ENCODE measurements at regions not wholly inside any gene's neighbourhood (a gene's known extent, or its start where the extent isn't known, plus 50 kb on each side); places are given as distances from the start of the nearest gene placed in this dataset.

- WGBS (ENCODE audit: extremely low coverage, insufficient coverage, low lambda C conversion rate): no CpG with 5 or more reads among the region's 19 CpGs
Measured at GRCh38 chr20:57013741-57014140, 252.7 kb downstream of the BMP7 start.

GRCh38 chr20:57020364-57020763 is 246.1 kb downstream of the BMP7 start:
- no peaks in the 10 kb centered on the region for H3K4me1 ChIP-seq (ENCODE audit: control insufficient read depth, low read depth, low read length)
- H3K4ac ChIP-seq (ENCODE audit: low read depth, low read length): no peak overlapping the region
- H2AK5ac ChIP-seq (ENCODE audit: low read length): no peak overlapping the region
- no peak overlapping the region for H3K18ac ChIP-seq (ENCODE audit: low read length)
- no peak overlapping the region for H3K9ac ChIP-seq (ENCODE audit: low read length)
- no peaks in the 10 kb centered on the region for H3K27me3 ChIP-seq (ENCODE audit: insufficient read depth, low read length, poor library complexity)
- H3K79me2 ChIP-seq (ENCODE audit: control insufficient read depth, insufficient read depth, low read length): no peaks in the 10 kb centered on the region
- H3K79me1 ChIP-seq (ENCODE audit: low read length): no peaks in the 10 kb centered on the region
- H3K27ac ChIP-seq (ENCODE audit: low read depth, low read length): no peak overlapping the region
- H2BK120ac ChIP-seq (ENCODE audit: low read depth, low read length): no peak overlapping the region
- WGBS (ENCODE audit: extremely low coverage, insufficient coverage, low lambda C conversion rate): no CpG with 5 or more reads among the region's 9 CpGs
- H3K4me2 ChIP-seq (ENCODE audit: low read length): no peak overlapping the region
- no peak overlapping the region for H2BK15ac ChIP-seq (replicated peaks; ENCODE audit: low read depth)
- H3K4me3 ChIP-seq (ENCODE audit: low read length): no peak overlapping the region
- H4K8ac ChIP-seq (ENCODE audit: low read depth, low read length): no peak overlapping the region
- H3K23ac ChIP-seq (ENCODE audit: low read length): no peak overlapping the region
- no peak overlapping the region for H2BK5ac ChIP-seq (ENCODE audit: low read length)
- no peak overlapping the region for H4K5ac ChIP-seq (ENCODE audit: low read length)
- no peak overlapping the region for H3K56ac ChIP-seq (ENCODE audit: low read length)
- no peaks in the 10 kb centered on the region for H3K36me3 ChIP-seq (ENCODE audit: control insufficient read depth, insufficient read depth, low read length)
- no peak for DNase-seq

More at GRCh38 chr20:57013741-57014140, 252.7 kb downstream of the BMP7 start:
- Histone ChIP-seq H3K4me2 (ENCODE audit: low read length) (peak overlapping the region; percentile 38), H3K79me1 (ENCODE audit: low read length) (no peaks in the 10 kb centered on the region), H3K23ac (ENCODE audit: low read length) (no peak overlapping the region), H2BK5ac (ENCODE audit: low read length) (no peak overlapping the region), H4K5ac (ENCODE audit: low read length) (no peak overlapping the region), H3K36me3 (ENCODE audit: control insufficient read depth, insufficient read depth, low read length) (no peaks in the 10 kb centered on the region), H2AK5ac (ENCODE audit: low read length) (no peak overlapping the region), H3K9ac (ENCODE audit: low read length) (no peak overlapping the region), H3K27me3 (ENCODE audit: insufficient read depth, low read length, poor library complexity) (no peaks in the 10 kb centered on the region), H4K8ac (ENCODE audit: low read depth, low read length) (no peak overlapping the region), H3K56ac (ENCODE audit: low read length) (peak overlapping the region; percentile 34), H3K4me1 (ENCODE audit: control insufficient read depth, low read depth, low read length) (no peaks in the 10 kb centered on the region), H3K18ac (ENCODE audit: low read length) (no peak overlapping the region), H3K4me3 (ENCODE audit: low read length) (no peak overlapping the region), H2BK120ac (ENCODE audit: low read depth, low read length) (no peak overlapping the region), H2BK15ac (replicated peaks; ENCODE audit: low read depth) (no peak overlapping the region), H3K4ac (ENCODE audit: low read depth, low read length) (no peak overlapping the region), H3K79me2 (ENCODE audit: control insufficient read depth, insufficient read depth, low read length) (no peaks in the 10 kb centered on the region), H3K27ac (ENCODE audit: low read depth, low read length) (no peak overlapping the region)
- DNase-seq: peak; percentile 71

- Histone ChIP-seq H3K27ac (ENCODE audit: low read depth, low read length) (no peak overlapping the region), H3K27me3 (ENCODE audit: insufficient read depth, low read length, poor library complexity) (no peaks in the 10 kb centered on the region), H2AK5ac (ENCODE audit: low read length) (no peak overlapping the region), H3K18ac (ENCODE audit: low read length) (no peak overlapping the region), H3K56ac (ENCODE audit: low read length) (no peak overlapping the region), H2BK15ac (replicated peaks; ENCODE audit: low read depth) (no peak overlapping the region), H3K4me1 (ENCODE audit: control insufficient read depth, low read depth, low read length) (no peaks in the 10 kb centered on the region), H3K9ac (ENCODE audit: low read length) (no peak overlapping the region), H3K4me3 (ENCODE audit: low read length) (no peak overlapping the region), H3K4ac (ENCODE audit: low read depth, low read length) (no peak overlapping the region), H3K36me3 (ENCODE audit: control insufficient read depth, insufficient read depth, low read length) (no peaks in the 10 kb centered on the region), H4K8ac (ENCODE audit: low read depth, low read length) (no peak overlapping the region), H3K79me1 (ENCODE audit: low read length) (no peaks in the 10 kb centered on the region), H3K4me2 (ENCODE audit: low read length) (no peak overlapping the region), H3K79me2 (ENCODE audit: control insufficient read depth, insufficient read depth, low read length) (no peaks in the 10 kb centered on the region), H2BK120ac (ENCODE audit: low read depth, low read length) (no peak overlapping the region), H2BK5ac (ENCODE audit: low read length) (no peak overlapping the region), H4K5ac (ENCODE audit: low read length) (no peak overlapping the region), H3K23ac (ENCODE audit: low read length) (no peak overlapping the region)
- peak; percentile 91 for DNase-seq
- no CpG with 5 or more reads among the region's 6 CpGs for WGBS (ENCODE audit: extremely low coverage, insufficient coverage, low lambda C conversion rate)
Measured at GRCh38 chr20:57022306-57022705, 244.1 kb downstream of the BMP7 start.

GRCh38 chr20:57023007-57023406 is 243.4 kb downstream of the BMP7 start:
- Histone ChIP-seq H3K9ac (ENCODE audit: low read length) (no peak overlapping the region), H3K23ac (ENCODE audit: low read length) (no peak overlapping the region), H2BK5ac (ENCODE audit: low read length) (no peak overlapping the region), H3K36me3 (ENCODE audit: control insufficient read depth, insufficient read depth, low read length) (no peaks in the 10 kb centered on the region), H3K79me2 (ENCODE audit: control insufficient read depth, insufficient read depth, low read length) (no peaks in the 10 kb centered on the region), H3K79me1 (ENCODE audit: low read length) (no peaks in the 10 kb centered on the region), H3K27me3 (ENCODE audit: insufficient read depth, low read length, poor library complexity) (no peaks in the 10 kb centered on the region), H3K4ac (ENCODE audit: low read depth, low read length) (no peak overlapping the region), H3K27ac (ENCODE audit: low read depth, low read length) (no peak overlapping the region), H3K56ac (ENCODE audit: low read length) (no peak overlapping the region), H3K4me3 (ENCODE audit: low read length) (no peak overlapping the region), H3K4me1 (ENCODE audit: control insufficient read depth, low read depth, low read length) (no peaks in the 10 kb centered on the region), H3K18ac (ENCODE audit: low read length) (no peak overlapping the region), H4K5ac (ENCODE audit: low read length) (no peak overlapping the region), H3K4me2 (ENCODE audit: low read length) (no peak overlapping the region), H2AK5ac (ENCODE audit: low read length) (no peak overlapping the region), H2BK120ac (ENCODE audit: low read depth, low read length) (no peak overlapping the region), H2BK15ac (replicated peaks; ENCODE audit: low read depth) (no peak overlapping the region), H4K8ac (ENCODE audit: low read depth, low read length) (no peak overlapping the region)
- DNase-seq: no peak
- WGBS (ENCODE audit: extremely low coverage, insufficient coverage, low lambda C conversion rate): no CpG with 5 or more reads among the region's 2 CpGs

- no peak overlapping the region for H4K8ac ChIP-seq (ENCODE audit: low read depth, low read length)
- H3K23ac ChIP-seq (ENCODE audit: low read length): no peak overlapping the region
- no CpG with 5 or more reads among the region's 9 CpGs for WGBS (ENCODE audit: extremely low coverage, insufficient coverage, low lambda C conversion rate)
- no peak for DNase-seq
- no peak overlapping the region for H3K56ac ChIP-seq (ENCODE audit: low read length)
- H2BK15ac ChIP-seq (replicated peaks; ENCODE audit: low read depth): no peak overlapping the region
- H3K27ac ChIP-seq (ENCODE audit: low read depth, low read length): no peak overlapping the region
- no peak overlapping the region for H4K5ac ChIP-seq (ENCODE audit: low read length)
- no peak overlapping the region for H2BK5ac ChIP-seq (ENCODE audit: low read length)
- no peak overlapping the region for H3K4ac ChIP-seq (ENCODE audit: low read depth, low read length)
- no peaks in the 10 kb centered on the region for H3K36me3 ChIP-seq (ENCODE audit: control insufficient read depth, insufficient read depth, low read length)
- H3K79me1 ChIP-seq (ENCODE audit: low read length): no peaks in the 10 kb centered on the region
- no peak overlapping the region for H3K18ac ChIP-seq (ENCODE audit: low read length)
- no peaks in the 10 kb centered on the region for H3K4me1 ChIP-seq (ENCODE audit: control insufficient read depth, low read depth, low read length)
- no peaks in the 10 kb centered on the region for H3K79me2 ChIP-seq (ENCODE audit: control insufficient read depth, insufficient read depth, low read length)
- H3K4me2 ChIP-seq (ENCODE audit: low read length): no peak overlapping the region
- H3K4me3 ChIP-seq (ENCODE audit: low read length): no peak overlapping the region
- no peaks in the 10 kb centered on the region for H3K27me3 ChIP-seq (ENCODE audit: insufficient read depth, low read length, poor library complexity)
- no peak overlapping the region for H3K9ac ChIP-seq (ENCODE audit: low read length)
- H2AK5ac ChIP-seq (ENCODE audit: low read length): no peak overlapping the region
- H2BK120ac ChIP-seq (ENCODE audit: low read depth, low read length): no peak overlapping the region
Measured at GRCh38 chr20:57023997-57024396, 242.4 kb downstream of the BMP7 start.

GRCh38 chr20:57024849-57025248 is 241.6 kb downstream of the BMP7 start:
- no peak overlapping the region for H3K27ac ChIP-seq (ENCODE audit: low read depth, low read length)
- WGBS (ENCODE audit: extremely low coverage, insufficient coverage, low lambda C conversion rate): no CpG with 5 or more reads among the region's 4 CpGs
- no peak overlapping the region for H3K4me3 ChIP-seq (ENCODE audit: low read length)

More at GRCh38 chr20:57024849-57025248, 241.6 kb downstream of the BMP7 start:
- Histone ChIP-seq H3K18ac (ENCODE audit: low read length) (no peak overlapping the region), H3K4me1 (ENCODE audit: control insufficient read depth, low read depth, low read length) (no peaks in the 10 kb centered on the region), H2BK5ac (ENCODE audit: low read length) (no peak overlapping the region), H3K27me3 (ENCODE audit: insufficient read depth, low read length, poor library complexity) (no peaks in the 10 kb centered on the region), H3K4ac (ENCODE audit: low read depth, low read length) (no peak overlapping the region), H3K23ac (ENCODE audit: low read length) (no peak overlapping the region), H2AK5ac (ENCODE audit: low read length) (no peak overlapping the region), H2BK120ac (ENCODE audit: low read depth, low read length) (no peak overlapping the region), H3K79me1 (ENCODE audit: low read length) (no peaks in the 10 kb centered on the region), H4K5ac (ENCODE audit: low read length) (no peak overlapping the region), H3K79me2 (ENCODE audit: control insufficient read depth, insufficient read depth, low read length) (no peaks in the 10 kb centered on the region), H4K8ac (ENCODE audit: low read depth, low read length) (no peak overlapping the region), H3K56ac (ENCODE audit: low read length) (no peak overlapping the region), H3K9ac (ENCODE audit: low read length) (no peak overlapping the region), H2BK15ac (replicated peaks; ENCODE audit: low read depth) (no peak overlapping the region), H3K4me2 (ENCODE audit: low read length) (no peak overlapping the region), H3K36me3 (ENCODE audit: control insufficient read depth, insufficient read depth, low read length) (no peaks in the 10 kb centered on the region)
- DNase-seq: no peak
